ENCODE measurements at regions not wholly inside any gene's neighbourhood (a gene's known extent, or its start where the extent isn't known, plus 50 kb on each side); places are given as distances from the start of the nearest gene placed in this dataset.

- DNase-seq (ENCODE audit: low read depth, low spot score) (no peak), ATAC-seq (no peak), FAIRE-seq (no peak)
- CTCF ChIA-PET, result interaction anchor here (1.5 kb wide), 1 partner anchor 14 kb away, joined by 3 read pairs; no protein-coding TSS in a partner anchor
- Histone ChIP-seq H3K79me2 (ENCODE audit: control insufficient read depth, insufficient read depth, low read length) (no peaks in the 10 kb centered on the region), H3K27me3 (replicated peaks in 1 of 2; ENCODE audit: control insufficient read depth in 2 of 2, insufficient read depth in 2 of 2, low read length in 1 of 2) (no peaks in the 10 kb centered on the region), H3K4me3 (no peak overlapping the region), H2AFZ (ENCODE audit: control insufficient read depth, low read depth, low read length) (no peak overlapping the region), H3K36me3 (ENCODE audit: control insufficient read depth in 2 of 2, insufficient read depth in 2 of 2, low read length in 1 of 2) (no peaks in the 10 kb centered on the region), H3K9ac (ENCODE audit: control insufficient read depth, insufficient read depth, low read length) (no peak overlapping the region), H3K4me1 (ENCODE audit: control insufficient read depth, insufficient read depth, low read length) (no peaks in the 10 kb centered on the region), H3K9me3 (replicated peaks; ENCODE audit: control insufficient read depth, insufficient read depth, low read length) (no peaks in the 10 kb centered on the region), H4K20me1 (ENCODE audit: control insufficient read depth, insufficient read depth) (no peaks in the 10 kb centered on the region), H3K27ac (ENCODE audit: control insufficient read depth, insufficient read depth) (no peak overlapping the region), H3K4me2 (ENCODE audit: control insufficient read depth, insufficient read depth) (no peak overlapping the region)
- TF ChIP-seq ZZZ3 (IDR thresholded peaks at IDR 0.05; ENCODE audit: control insufficient read depth, insufficient read length, low read depth), result no peak
- no peak for TF ChIP-seq JUND (IDR thresholded peaks at IDR 0.05; ENCODE audit: low read depth, low read length)
- TF ChIP-seq CUX1 (IDR thresholded peaks at IDR 0.05; ENCODE audit: insufficient replicate concordance, low read depth, low read length), result no peak
- no peak for TF ChIP-seq TAF1 (IDR thresholded peaks at IDR 0.05; ENCODE audit: borderline replicate concordance, low read depth, low read length)
- no peak for TF ChIP-seq PAX5 (IDR thresholded peaks at IDR 0.05; ENCODE audit: borderline replicate concordance, low read depth, low read length)
- no peak for TF ChIP-seq EGR1 (IDR thresholded peaks at IDR 0.05; ENCODE audit: borderline replicate concordance in 1 of 2, low read depth in 2 of 2, low read length in 2 of 2)
- no peak for TF ChIP-seq NR2C2 (IDR thresholded peaks at IDR 0.05; ENCODE audit: borderline replicate concordance, control insufficient read depth, insufficient read length, low read depth)
- no peak for TF ChIP-seq ZNF217 (IDR thresholded peaks at IDR 0.05)
- TF ChIP-seq YY1 (IDR thresholded peaks at IDR 0.05; ENCODE audit: low read depth, low read length), result no peak
- TF ChIP-seq ZBTB4 (CRISPR knock-in tag; IDR thresholded peaks at IDR 0.05), result no peak
- in situ Hi-C loops (cut with MboI), result no loop called here
- no TSS peak for BruUV-seq (replicated peaks)
- SMC1A ChIA-PET (ENCODE audit: uncharacterized antibody, unreplicated experiment), result no interaction called here
- POLR2A ChIA-PET, result no interaction called here
- 0% methylated on average over 2 of the region's 2 CpGs for WGBS (ENCODE audit: insufficient coverage, insufficient replicate concordance, low lambda C conversion rate, missing lambda C conversion rate)
- RAD21 ChIA-PET (ENCODE audit: unreplicated experiment), result no interaction called here
- intact Hi-C loops (cut with micrococcal nuclease; ENCODE audit: unreplicated experiment), result no loop called here
These were observed 274.3 kb downstream of the SEMA3D start for GRCh38 chr7:84912537-84912936.

Measured in GM12878 (cell line).